ENCODE measurements at regions not wholly inside any gene's neighbourhood (a gene's known extent, or its start where the extent isn't known, plus 50 kb on each side); places are given as distances from the start of the nearest gene placed in this dataset.
"Not testable (repeated sequence)": the region's sequence is repeated elsewhere in the genome, so short reads cannot be mapped to it uniquely, and the experiment has no call there.

- no peak for DNase-seq (ENCODE audit: low read depth in 2 of 2)
Measured at GRCh38 chrX:9267415-9267814, 197.4 kb upstream of the TBL1X start.

- no peak for DNase-seq (ENCODE audit: low read depth in 2 of 2)
Measured at GRCh38 chrX:9269134-9269533, 195.7 kb upstream of the TBL1X start.

GRCh38 chrX:9271789-9272525, 192.9 kb upstream of the TBL1X start:
- DNase-seq (ENCODE audit: low read depth in 2 of 2): no peak

- DNase-seq (ENCODE audit: low read depth in 2 of 2): no peak
Measured at GRCh38 chrX:9273744-9274143, 191.1 kb upstream of the TBL1X start.

- DNase-seq (ENCODE audit: low read depth in 2 of 2): no peak
Measured at GRCh38 chrX:9278475-9279233, 186.2 kb upstream of the TBL1X start.

- no peak for DNase-seq (ENCODE audit: low read depth in 2 of 2)
Measured at GRCh38 chrX:9279234-9279544, 185.7 kb upstream of the TBL1X start.

- DNase-seq (ENCODE audit: low read depth in 2 of 2): no peak
Measured at GRCh38 chrX:9280831-9281230, 184.0 kb upstream of the TBL1X start.

- no peak for DNase-seq (ENCODE audit: low read depth in 2 of 2)
Measured at GRCh38 chrX:9282325-9282724, 182.5 kb upstream of the TBL1X start.

GRCh38 chrX:9285342-9285771, 179.5 kb upstream of the TBL1X start:
- peak; percentile 3 to 50 for DNase-seq (ENCODE audit: low read depth in 2 of 2)

GRCh38 chrX:9286234-9286633, 178.6 kb upstream of the TBL1X start:
- no peak for DNase-seq (ENCODE audit: low read depth in 2 of 2)

GRCh38 chrX:9291629-9292028, 173.2 kb upstream of the TBL1X start:
- DNase-seq (ENCODE audit: low read depth in 2 of 2): no peak

- DNase-seq (ENCODE audit: low read depth in 2 of 2): no peak
Measured at GRCh38 chrX:9293051-9293496, 171.8 kb upstream of the TBL1X start.

GRCh38 chrX:9293903-9294302, 171.0 kb upstream of the TBL1X start:
- DNase-seq (ENCODE audit: low read depth in 2 of 2): no peak

GRCh38 chrX:9295551-9295950, 169.3 kb upstream of the TBL1X start:
- DNase-seq (ENCODE audit: low read depth in 2 of 2): no peak

GRCh38 chrX:9298221-9298620, 166.6 kb upstream of the TBL1X start:
- no peak for DNase-seq (ENCODE audit: low read depth in 2 of 2)

GRCh38 chrX:9299681-9300080, 165.2 kb upstream of the TBL1X start:
- DNase-seq (ENCODE audit: low read depth in 2 of 2): not testable (repeated sequence)

- no peak for DNase-seq (ENCODE audit: low read depth in 2 of 2)
Measured at GRCh38 chrX:9301836-9302235, 163.0 kb upstream of the TBL1X start.

- DNase-seq (ENCODE audit: low read depth in 2 of 2): no peak
Measured at GRCh38 chrX:9302381-9302780, 162.5 kb upstream of the TBL1X start.

GRCh38 chrX:9308426-9308825, 156.4 kb upstream of the TBL1X start:
- DNase-seq (ENCODE audit: low read depth in 2 of 2): no peak

GRCh38 chrX:9310616-9311015, 154.2 kb upstream of the TBL1X start:
- no peak for DNase-seq (ENCODE audit: low read depth in 2 of 2)

GRCh38 chrX:9311421-9312160, 153.3 kb upstream of the TBL1X start:
- no peak for DNase-seq (ENCODE audit: low read depth in 2 of 2)
